ENCODE measurements at regions not wholly inside any gene's neighbourhood (a gene's known extent, or its start where the extent isn't known, plus 50 kb on each side); places are given as distances from the start of the nearest gene placed in this dataset.

- TF ChIP-seq CTCF (IDR thresholded peaks at IDR 0.05; ENCODE audit: extremely low read depth in 1 of 2, insufficient read depth in 1 of 2, low read depth in 1 of 2, low read length in 2 of 2) (no peak), EZH2 (IDR thresholded peaks at IDR 0.05; ENCODE audit: borderline replicate concordance, low read depth, low read length, severe bottlenecking) (no peak), POLR2A (IDR thresholded peaks at IDR 0.05; ENCODE audit: low read depth, low read length) (no peak), JUN (IDR thresholded peaks at IDR 0.05; ENCODE audit: borderline replicate concordance, insufficient read depth, insufficient read length, low read depth) (no peak), MAX (IDR thresholded peaks at IDR 0.05; ENCODE audit: insufficient read depth, insufficient read length) (no peak), POLR2AphosphoS5 (IDR thresholded peaks at IDR 0.05; ENCODE audit: insufficient read depth, low read depth, low read length) (no peak), GATA2 (IDR thresholded peaks at IDR 0.05; ENCODE audit: insufficient read depth, insufficient read length, low read depth, low read length) (no peak), MYC (IDR thresholded peaks at IDR 0.05; ENCODE audit: low read depth, low read length) (no peak), FOS (IDR thresholded peaks at IDR 0.05; ENCODE audit: borderline replicate concordance, insufficient read depth, low read length) (no peak)
Observed at GRCh38 chr20:12409501-12409900, 491.8 kb downstream of the BTBD3 start.
